ENCODE measurements at regions not wholly inside any gene's neighbourhood (a gene's known extent, or its start where the extent isn't known, plus 50 kb on each side); places are given as distances from the start of the nearest gene placed in this dataset.

DNA sequence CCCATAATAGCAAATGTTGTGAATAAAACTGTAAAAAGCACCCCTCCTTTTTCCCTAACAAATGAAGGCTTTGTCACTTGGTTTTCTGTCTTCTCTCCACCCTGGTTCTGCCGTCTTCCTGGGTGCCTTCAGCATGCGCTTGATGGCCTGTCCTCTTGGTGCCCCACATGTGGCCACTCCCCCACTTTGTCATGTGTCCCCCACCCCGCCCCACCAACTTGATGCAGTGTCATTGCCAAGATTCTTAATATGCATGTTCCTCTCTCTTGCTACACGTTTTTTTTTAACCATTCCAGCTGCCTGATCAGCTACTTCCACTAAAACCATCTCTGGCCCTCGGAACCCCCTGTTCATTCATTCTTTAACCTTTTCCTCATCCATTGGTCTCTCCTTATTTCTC is 340.3 kb downstream of the QKI start:
- Histone ChIP-seq H3K79me1 (ENCODE audit: insufficient read depth, low read depth, low read length, poor library complexity, severe bottlenecking) (no peaks in the 10 kb centered on the region), H2BK12ac (ENCODE audit: insufficient read length, low read depth, low read length) (no peak overlapping the region), H3T11ph (ENCODE audit: low read length) (no peak overlapping the region), H3K4me1 (ENCODE audit: insufficient read depth, low read length) (peaks cover 7% of the 10 kb centered on the region; the same call in 1 of the 2 replicates), H3K4me2 (ENCODE audit: insufficient read depth, insufficient read length, low read length) (no peak overlapping the region), H3K14ac (ENCODE audit: insufficient read depth, low read length) (no peak overlapping the region), H2AFZ (ENCODE audit: low read length) (no peak overlapping the region), H3K27me3 (ENCODE audit: insufficient read depth, low read length) (no peaks in the 10 kb centered on the region), H4K8ac (replicated peaks; ENCODE audit: insufficient read length, low read depth, low read length) (no peak overlapping the region), H3K4ac (ENCODE audit: low read depth, low read length) (no peak overlapping the region), H2AK5ac (ENCODE audit: insufficient read length, low read length) (no peak overlapping the region), H3K79me2 (ENCODE audit: insufficient read depth, low read length) (no peaks in the 10 kb centered on the region), H3K23ac (ENCODE audit: insufficient read length, low read depth, low read length) (no peak overlapping the region), H3K18ac (ENCODE audit: insufficient read length, low read depth, low read length) (no peak overlapping the region), H3K23me2 (ENCODE audit: insufficient read length, low read depth, low read length, poor library complexity, severe bottlenecking) (no peaks in the 10 kb centered on the region), H3K9me3 (ENCODE audit: control insufficient read depth, low read depth, low read length) (no peaks in the 10 kb centered on the region), H3K27ac (ENCODE audit: insufficient read length, low read depth, low read length) (no peak overlapping the region), H3K9ac (ENCODE audit: extremely low read depth, insufficient read length, low read length) (no peak overlapping the region), H2BK5ac (ENCODE audit: insufficient read length, low read length) (no peak overlapping the region), H3K56ac (ENCODE audit: insufficient read length, low read depth, low read length) (no peak overlapping the region), H2BK20ac (ENCODE audit: low read depth, low read length, poor library complexity, severe bottlenecking) (no peak overlapping the region), H4K20me1 (ENCODE audit: control insufficient read depth, insufficient read depth, insufficient read length) (no peaks in the 10 kb centered on the region), H2BK120ac (ENCODE audit: low read depth, low read length, poor library complexity, severe bottlenecking) (no peak overlapping the region), H2BK15ac (ENCODE audit: low read depth, low read length) (no peak overlapping the region), H4K91ac (ENCODE audit: insufficient read length, low read depth, low read length) (no peak overlapping the region), H4K5ac (ENCODE audit: insufficient read length, low read depth, low read length) (no peak overlapping the region)
- no peak for TF ChIP-seq CTCF (conservative IDR thresholded peaks at IDR 0.05)
- no peak for DNase-seq
- H3K9me3 Mint-ChIP-seq = peaks cover 3 to 12% of the 10 kb centered on the region in 2 experiments; a peak in 4 of 5 replicates
- peaks cover 29 to 34% of the 10 kb centered on the region in 2 experiments for H3K4me1 Mint-ChIP-seq
- no peak overlapping the region for H3K4me3 Mint-ChIP-seq
- no peak overlapping the region for H3K27ac Mint-ChIP-seq
- H3K27me3 Mint-ChIP-seq (ENCODE audit: low read depth) = peaks cover 3% of the 10 kb centered on the region; the same call in 1 of the 2 replicates
- H3K36me3 Mint-ChIP-seq (ENCODE audit: insufficient read depth in 1 of 3, low read depth in 3 of 3) = peaks cover 3 to 11% (median 4%) of the 10 kb centered on the region in 3 experiments; a peak in 5 of 7 replicates
- no CpG with 5 or more reads among the region's 5 CpGs for WGBS (ENCODE audit: extremely low coverage, insufficient read length, low lambda C conversion rate)

All from H9 (cell line).